ENCODE measurements at regions not wholly inside any gene's neighbourhood (a gene's known extent, or its start where the extent isn't known, plus 50 kb on each side); places are given as distances from the start of the nearest gene placed in this dataset.

GRCh38 chr10:108975459-108976058 is 947.8 kb downstream of the XPNPEP1 start:
- Histone ChIP-seq H2AFZ (ENCODE audit: low read depth, low read length) (no peak overlapping the region), H3F3A (ENCODE audit: insufficient read depth, low read length, poor library complexity, severe bottlenecking) (no peaks in the 10 kb centered on the region), H4K20me1 (ENCODE audit: insufficient read depth) (no peaks in the 10 kb centered on the region), H3K27me3 (ENCODE audit: insufficient read depth, low read depth, low read length) (no peaks in the 10 kb centered on the region), H3K4me2 (ENCODE audit: low read length) (no peak overlapping the region), H3K79me2 (replicated peaks; ENCODE audit: insufficient read depth, low read length) (no peaks in the 10 kb centered on the region), H3K36me3 (ENCODE audit: insufficient read depth, low read length) (no peaks in the 10 kb centered on the region), H3K9ac (ENCODE audit: low read length) (no peak overlapping the region), H3K27ac (ENCODE audit: low read length) (no peak overlapping the region), H3K9me2 (ENCODE audit: insufficient read depth, low read length) (no peaks in the 10 kb centered on the region), H3K9me3 (ENCODE audit: low read length) (no peaks in the 10 kb centered on the region), H3K4me3 (ENCODE audit: low read length) (no peak overlapping the region)
- TF ChIP-seq POLR2AphosphoS5 (IDR thresholded peaks at IDR 0.05) (no peak), SMC3 (conservative IDR thresholded peaks at IDR 0.05; ENCODE audit: poor library complexity) (no peak), CTCF (IDR thresholded peaks at IDR 0.05; ENCODE audit: poor library complexity, severe bottlenecking) (no peak)

GRCh38 chr10:108970016-108970415 is 953.3 kb downstream of the XPNPEP1 start:
- Histone ChIP-seq H3K9me2 (ENCODE audit: insufficient read depth, low read length) (no peaks in the 10 kb centered on the region), H2AFZ (ENCODE audit: low read depth, low read length) (no peak overlapping the region), H3K27ac (ENCODE audit: low read length) (no peak overlapping the region), H3K9me3 (ENCODE audit: low read length) (no peaks in the 10 kb centered on the region), H3K36me3 (ENCODE audit: insufficient read depth, low read length) (no peaks in the 10 kb centered on the region), H3K27me3 (ENCODE audit: insufficient read depth, low read depth, low read length) (no peaks in the 10 kb centered on the region), H3K79me2 (replicated peaks; ENCODE audit: insufficient read depth, low read length) (no peaks in the 10 kb centered on the region), H3F3A (ENCODE audit: insufficient read depth, low read length, poor library complexity, severe bottlenecking) (no peaks in the 10 kb centered on the region), H3K4me2 (ENCODE audit: low read length) (no peak overlapping the region), H4K20me1 (ENCODE audit: insufficient read depth) (no peaks in the 10 kb centered on the region), H3K9ac (ENCODE audit: low read length) (no peak overlapping the region), H3K4me3 (ENCODE audit: low read length) (no peak overlapping the region)
- TF ChIP-seq EZH2 (IDR thresholded peaks at IDR 0.05; ENCODE audit: borderline replicate concordance, insufficient read depth, low read length, poor library complexity, severe bottlenecking) (no peak), SMC3 (conservative IDR thresholded peaks at IDR 0.05; ENCODE audit: poor library complexity) (no peak), EP300 (conservative IDR thresholded peaks at IDR 0.05; ENCODE audit: poor library complexity, severe bottlenecking) (no peak), CTCF (IDR thresholded peaks at IDR 0.05; ENCODE audit: poor library complexity, severe bottlenecking) (no peak), TAF1 (IDR thresholded peaks at IDR 0.05; ENCODE audit: low read depth) (no peak), POLR2AphosphoS5 (IDR thresholded peaks at IDR 0.05) (no peak), RAD21 (conservative IDR thresholded peaks at IDR 0.05) (no peak), MXI1 (conservative IDR thresholded peaks at IDR 0.05; ENCODE audit: poor library complexity, severe bottlenecking) (no peak), REST (IDR thresholded peaks at IDR 0.05; ENCODE audit: borderline replicate concordance) (no peak)
